ENCODE measurements at regions not wholly inside any gene's neighbourhood (a gene's known extent, or its start where the extent isn't known, plus 50 kb on each side); places are given as distances from the start of the nearest gene placed in this dataset.

GRCh38 chr21:23804866-23805265, 1802.4 kb downstream of the MRPL39 start (continued):
- TF ChIP-seq EZH2phosphoT487 (IDR thresholded peaks at IDR 0.05; ENCODE audit: unreplicated experiment) = no peak

- TF ChIP-seq EZH2 (IDR thresholded peaks at IDR 0.05; ENCODE audit: low read depth, unreplicated experiment) (no peak), ZNF462 (CRISPR knock-in tag; IDR thresholded peaks at IDR 0.05) (no peak), NANOG (IDR thresholded peaks at IDR 0.05; ENCODE audit: borderline replicate concordance) (no peak), STAT1 (IDR thresholded peaks at IDR 0.05; ENCODE audit: unreplicated experiment) (no peak), REST (IDR thresholded peaks at IDR 0.05; ENCODE audit: unreplicated experiment) (no peak), CTCF (conservative IDR thresholded peaks at IDR 0.05; ENCODE audit: low read depth in 2 of 2) (no peak)
- no peak for ATAC-seq
- Mint-ChIP-seq H3K27me3 (ENCODE audit: insufficient read depth, low read depth, poor library complexity) (no peaks in the 10 kb centered on the region), H3K4me3 (no peak overlapping the region), H3K4me1 (no peaks in the 10 kb centered on the region), H3K36me3 (ENCODE audit: low read depth) (peaks cover 12% of the 10 kb centered on the region; the same call in 2 of the 3 replicates), H3K27ac (no peak overlapping the region), H3K9me3 (peaks cover 71% of the 10 kb centered on the region)
- H3K36me3 ChIP-seq (ENCODE audit: insufficient read depth) = peaks cover 3% of the 10 kb centered on the region; the same call in 1 of the 2 replicates
- no peak overlapping the region for H3K4me3 ChIP-seq
- H2AFZ ChIP-seq = no peak overlapping the region
- H4K20me1 ChIP-seq (replicated peaks; ENCODE audit: insufficient read depth) = no peaks in the 10 kb centered on the region
- H3F3A ChIP-seq (replicated peaks; ENCODE audit: low read depth) = no peaks in the 10 kb centered on the region
- H3K27me3 ChIP-seq (ENCODE audit: insufficient read depth) = no peaks in the 10 kb centered on the region
- no peaks in the 10 kb centered on the region for H3K9me2 ChIP-seq (ENCODE audit: insufficient read depth)
- H3K4me2 ChIP-seq = no peak overlapping the region
- H3K79me2 ChIP-seq (replicated peaks; ENCODE audit: insufficient read depth) = no peaks in the 10 kb centered on the region
- no peak for DNase-seq (ENCODE audit: low spot score)
- H3K4me1 ChIP-seq (ENCODE audit: insufficient read depth) = no peaks in the 10 kb centered on the region
- no peak overlapping the region for H3K27ac ChIP-seq (ENCODE audit: low read depth)
Observed at GRCh38 chr21:23801292-23801691, 1806.0 kb downstream of the MRPL39 start.

Data from GM23338 (cell line).